SU-DHL-6 (cell line): ENCODE measurements at regions not wholly inside any gene's neighbourhood (a gene's known extent, or its start where the extent isn't known, plus 50 kb on each side); places are given as distances from the start of the nearest gene placed in this dataset.

ENCODE experiments used
- CTCF ChIP-seq: fragments of 200-600 bp; sonication (generic); IDR thresholded peaks from one replicate; pipeline ENCODE4 v1.5.1; 2017; ENCODE audit warnings: antibody characterized with exemption, mild to moderate bottlenecking, low read length, moderate library complexity; ENCODE audit not compliant: insufficient read depth, poor library complexity, severe bottlenecking
- EZH2phosphoT487 ChIP-seq: fragments of 200-600 bp; sonication (generic), shearing (Covaris generic); conservative IDR thresholded peaks from 2 replicates; pipeline ENCODE4 v1.6.1; 2018; ENCODE audit warnings: mild to moderate bottlenecking, antibody characterized with exemption, low read length, moderate library complexity, mixed read lengths

- TF ChIP-seq CTCF, result no peak
- TF ChIP-seq EZH2phosphoT487, result no peak
These were observed 71.3 kb upstream of the PRDX6 start for GRCh38 chr1:173405834-173406233.
